K562 (cell line): ENCODE measurements at regions not wholly inside any gene's neighbourhood (a gene's known extent, or its start where the extent isn't known, plus 50 kb on each side); places are given as distances from the start of the nearest gene placed in this dataset.

Experiments used
- ATAC-seq: fragments of 200-7000 bp; cut with Tn5 transposase; 3 replicates; pipeline ENCODE4 v1.9.1; 2020; ENCODE audit warnings: moderate library complexity
- BruUV-seq: library from RNA; stranded (reverse); fragments of 400-500 nt; replicated peaks from 2 replicates; lab custom pipeline; 2021; lab: Mats Ljungman, UMichigan
- CTCF ChIA-PET: fragments of 300-600 bp; formaldehyde crosslinking; extraction: SDS; loops from one replicate; lab custom pipeline; 2021; ENCODE audit warnings: low intra/inter-chr PET ratio; lab: Yijun Ruan, JAX
- POLR2A ChIA-PET: fragments of 300-600, 350-650 bp; sonication (Branson Sonifier 250); formaldehyde crosslinking; extraction: SDS; loops from one replicate; lab custom pipeline; 2021; ENCODE audit warnings: antibody characterized with exemption, inconsistent platforms; lab: Yijun Ruan, JAX
- DNase-seq, 4 experiments: peaks; one replicate each; pipeline versions ENCODE4 v3.0.0 to v3.0.0-alpha.2; 2011 to 2018; ENCODE audit warnings: low spot score in 3 of 4, mixed read lengths in 3 of 4; ENCODE audit errors: extremely low read depth in 1 of 4
- FAIRE-seq: peaks from 2 replicates; lab custom pipeline; 2011; peaks lifted over from hg19 to GRCh38; lab: Jason Lieb, UNC
- H2AFZ ChIP-seq: 2 replicates; pipeline ENCODE4 v1.6.0; 2011; ENCODE audit warnings: low read depth, low read length, control low read depth, inconsistent platforms
- H3K27ac ChIP-seq: fragments of 200-600 bp; 3 replicates; pipeline ENCODE4 v1.8.0; 2011; ENCODE audit warnings: low read depth, mild to moderate bottlenecking, control low read depth, inconsistent platforms, low read length, moderate library complexity, mixed read lengths; ENCODE audit errors: extremely low read depth
- H3K27me3 ChIP-seq, 2 experiments: fragments of 300-600 bp in 1 of 2; 2 replicates in 1 of 2; 3 replicates in 1 of 2; pipeline versions ENCODE4 v1.6.0 to v1.8.0; 2011; ENCODE audit warnings: inconsistent platforms in 2 of 2, low read length in 2 of 2, mild to moderate bottlenecking in 1 of 2, mixed read lengths in 1 of 2, moderate library complexity in 1 of 2; ENCODE audit not compliant: control insufficient read depth in 2 of 2, insufficient read depth in 2 of 2
- H3K36me3 ChIP-seq: fragments of 300-600 bp; 3 replicates; pipeline ENCODE4 v1.8.0; 2011; ENCODE audit warnings: mild to moderate bottlenecking, low read length, inconsistent platforms; ENCODE audit not compliant: control insufficient read depth, insufficient read depth
- H3K4me1 ChIP-seq, 2 experiments: fragments of 200-600 bp in 1 of 2; replicated peaks in 1 of 2; 2 replicates in 1 of 2; 3 replicates in 1 of 2; pipeline versions ENCODE4 v1.5.1 to v1.8.0; 2011; ENCODE audit warnings: inconsistent platforms in 2 of 2, low read length in 2 of 2, mild to moderate bottlenecking in 1 of 2, mixed read lengths in 1 of 2, moderate library complexity in 1 of 2; ENCODE audit not compliant: control insufficient read depth in 2 of 2, insufficient read depth in 2 of 2
- H3K4me2 ChIP-seq: 2 replicates; pipeline ENCODE4 v1.6.1; 2011; ENCODE audit warnings: low read length, control low read depth, inconsistent platforms, mixed read lengths; ENCODE audit not compliant: insufficient read depth
- H3K4me3 ChIP-seq: fragments of 200-600 bp; sonication (generic), shearing (Covaris generic); 2 replicates; pipeline ENCODE4 v1.5.1; 2016; ENCODE audit warnings: control low read depth, inconsistent platforms
- H3K79me2 ChIP-seq: fragments of 200-600 bp; 3 replicates; pipeline ENCODE4 v1.8.0; 2011; ENCODE audit warnings: low read length, inconsistent platforms; ENCODE audit not compliant: control insufficient read depth, insufficient read depth
- H3K9ac ChIP-seq, 2 experiments: 2 replicates each; pipeline versions ENCODE4 v1.6.0 to v1.6.1; 2011; ENCODE audit warnings: low read depth in 2 of 2, low read length in 2 of 2, control low read depth in 1 of 2, inconsistent platforms in 1 of 2, mild to moderate bottlenecking in 1 of 2, mixed read lengths in 1 of 2; ENCODE audit not compliant: insufficient read depth in 1 of 2
- H3K9me1 ChIP-seq: one replicate; pipeline ENCODE4 v1.6.0; 2011; ENCODE audit warnings: inconsistent platforms, mild to moderate bottlenecking, low read length, moderate library complexity; ENCODE audit not compliant: control insufficient read depth, insufficient read depth
- H3K9me3 ChIP-seq: replicated peaks from 2 replicates; pipeline ENCODE4 v1.5.1; 2011; ENCODE audit warnings: low read depth, low read length, inconsistent platforms; ENCODE audit not compliant: control insufficient read depth, insufficient read depth
- H4K20me1 ChIP-seq: replicated peaks from 2 replicates; pipeline ENCODE4 v1.6.1; 2011; ENCODE audit warnings: low read length, inconsistent platforms, mixed read lengths; ENCODE audit not compliant: control insufficient read depth, insufficient read depth
- ARHGAP35 ChIP-seq: fragments of 450-650 bp; IDR thresholded peaks from 2 replicates; pipeline ENCODE4 v1.6.1; 2018; ENCODE audit not compliant: partially characterized antibody
- BRF2 ChIP-seq: IDR thresholded peaks from 3 replicates; pipeline ENCODE4 v1.6.1; 2011; ENCODE audit warnings: borderline replicate concordance, mild to moderate bottlenecking; ENCODE audit not compliant: insufficient read length, insufficient read depth
- CBX5 ChIP-seq: IDR thresholded peaks from 2 replicates; pipeline ENCODE4 v1.6.1; 2014; ENCODE audit warnings: low read depth, borderline replicate concordance
- CCNT2 ChIP-seq: IDR thresholded peaks from 2 replicates; pipeline ENCODE4 v1.6.1; 2011; ENCODE audit warnings: borderline replicate concordance, low read depth, mild to moderate bottlenecking, moderate library complexity, mixed read lengths, low read length; ENCODE audit not compliant: insufficient read length; ENCODE audit errors: extremely low read depth
- CUX1 ChIP-seq: fragments of 200-800 bp; sonication (Bioruptor generic); IDR thresholded peaks from 2 replicates; pipeline ENCODE4 v1.6.1; 2016; ENCODE audit warnings: missing genetic modification characterization, missing compliant biosample characterization
- EGR1 ChIP-seq: fragments of 450-650 bp; conservative IDR thresholded peaks from 2 replicates; pipeline ENCODE4 v1.6.1; 2017; ENCODE audit warnings: mild to moderate bottlenecking
- HDAC2 ChIP-seq: fragments of 450-650 bp; IDR thresholded peaks from 2 replicates; pipeline ENCODE4 v1.6.1; 2016; ENCODE audit warnings: mild to moderate bottlenecking
- MAFG ChIP-seq: fragments of 450-650 bp; conservative IDR thresholded peaks from 2 replicates; pipeline ENCODE4 v1.6.1; 2016; ENCODE audit warnings: missing genetic modification characterization, missing compliant biosample characterization
- MEF2D ChIP-seq: conservative IDR thresholded peaks from 2 replicates; pipeline ENCODE4 v1.6.1; 2016; ENCODE audit warnings: low read depth, missing genetic modification characterization, missing compliant biosample characterization
- NR3C1 ChIP-seq: sonication (generic); formaldehyde crosslinking; IDR thresholded peaks from 2 replicates; pipeline ENCODE4 v1.8.1; 2022; ENCODE audit warnings: missing genetic modification reagents
- PHB2 ChIP-seq: fragments of 450-650 bp; IDR thresholded peaks from 2 replicates; pipeline ENCODE4 v1.6.1; 2017; ENCODE audit warnings: low read depth
- POLR3G ChIP-seq: IDR thresholded peaks from 2 replicates; pipeline ENCODE4 v1.6.1; 2011; ENCODE audit not compliant: insufficient read length, insufficient replicate concordance; ENCODE audit errors: extremely low read depth
- RCOR1 ChIP-seq, 2 experiments: IDR thresholded peaks; 2 replicates each; pipeline ENCODE4 v1.6.1; 2012; ENCODE audit warnings: low read depth in 2 of 2, low read length in 2 of 2, borderline replicate concordance in 1 of 2, improper control_type of control experiment in 1 of 2
- ZFPM2 ChIP-seq: fragments of 250-450 bp; sonication (Bioruptor Pico); IDR thresholded peaks from 2 replicates; pipeline ENCODE4 v1.5.1; 2022; ENCODE audit warnings: mild to moderate bottlenecking
- ZNF444 ChIP-seq: fragments of 250-450 bp; sonication (Bioruptor Pico); IDR thresholded peaks from 2 replicates; pipeline ENCODE4 v1.4.0; 2020; ENCODE audit warnings: mild to moderate bottlenecking, moderate library complexity
- ZNF57 ChIP-seq: fragments of 450-650 bp; formaldehyde crosslinking; IDR thresholded peaks from 2 replicates; pipeline ENCODE4 v1.4.0; 2020; ENCODE audit warnings: mild to moderate bottlenecking, moderate library complexity
- WGBS: fragments of 100-300 bp; shearing (Covaris generic); methylation state at CpG from one replicate; pipeline ENCODE4 v1.1.6; 2016; ENCODE audit warnings: low coverage, mixed read lengths; ENCODE audit not compliant: insufficient coverage; ENCODE audit errors: missing lambda C conversion rate; 5-methylcytosine and 5-hydroxymethylcytosine counted together
- in situ Hi-C: fragments of 300-500 bp; cut with MboI; formaldehyde crosslinking; loops from 4 replicates; pipeline ENCODE4 v1.15.0; 2018; ENCODE audit warnings: inconsistent platforms, mixed read lengths
- intact Hi-C: fragments of 100-400 bp; cut with micrococcal nuclease; formaldehyde crosslinking; loops from 2 replicates; pipeline ENCODE4 v1.14.2; 2022

- TF ChIP-seq CCNT2 (no peak), MAFG (tag) (no peak), CUX1 (CRISPR knock-in tag) (no peak), POLR3G (no peak)
Observed at GRCh38 chr5:107286447-107287098, 384.2 kb downstream of the EFNA5 start (continued).

GRCh38 chr5:107285772-107286171 is 385.0 kb downstream of the EFNA5 start:
- CTCF ChIA-PET: no interaction called here
- BruUV-seq: no TSS peak
- no peak for DNase-seq
- no peak overlapping the region for H3K4me2 ChIP-seq
- in situ Hi-C loops: no loop called here
- no peaks in the 10 kb centered on the region for H3K9me3 ChIP-seq
- no peak overlapping the region for H2AFZ ChIP-seq
- ATAC-seq: no peak
- H3K9me1 ChIP-seq: no peaks in the 10 kb centered on the region
- no peak for FAIRE-seq
- H3K4me3 ChIP-seq: no peak overlapping the region
- intact Hi-C loops: no loop called here
- H3K36me3 ChIP-seq: no peaks in the 10 kb centered on the region
- TF ChIP-seq NR3C1: no peak
- no peak for TF ChIP-seq BRF2
- TF ChIP-seq HDAC2: no peak
- no peak for TF ChIP-seq ZNF57
- no peak for TF ChIP-seq EGR1
- no peak for TF ChIP-seq PHB2
- no peak for TF ChIP-seq RCOR1 (IDR thresholded peaks at IDR 0.05; ENCODE audit: borderline replicate concordance in 1 of 2, low read depth in 2 of 2, low read length in 2 of 2)
- no peak for TF ChIP-seq ARHGAP35
- TF ChIP-seq CBX5: no peak
- TF ChIP-seq ZNF444 (CRISPR knock-in tag): no peak
- no peak for TF ChIP-seq ZFPM2 (CRISPR knock-in tag)
- no peak for TF ChIP-seq MEF2D (tag)
- WGBS: 1% methylated on average over 6 of the region's 6 CpGs
- H3K27me3 ChIP-seq: no peaks in the 10 kb centered on the region
- no peaks in the 10 kb centered on the region for H3K4me1 ChIP-seq
- H3K9ac ChIP-seq: no peak overlapping the region
- no peaks in the 10 kb centered on the region for H4K20me1 ChIP-seq
- POLR2A ChIA-PET: no interaction called here
- no peak overlapping the region for H3K27ac ChIP-seq
- no peaks in the 10 kb centered on the region for H3K79me2 ChIP-seq
